ENCODE measurements at regions not wholly inside any gene's neighbourhood (a gene's known extent, or its start where the extent isn't known, plus 50 kb on each side); places are given as distances from the start of the nearest gene placed in this dataset.

DNA sequence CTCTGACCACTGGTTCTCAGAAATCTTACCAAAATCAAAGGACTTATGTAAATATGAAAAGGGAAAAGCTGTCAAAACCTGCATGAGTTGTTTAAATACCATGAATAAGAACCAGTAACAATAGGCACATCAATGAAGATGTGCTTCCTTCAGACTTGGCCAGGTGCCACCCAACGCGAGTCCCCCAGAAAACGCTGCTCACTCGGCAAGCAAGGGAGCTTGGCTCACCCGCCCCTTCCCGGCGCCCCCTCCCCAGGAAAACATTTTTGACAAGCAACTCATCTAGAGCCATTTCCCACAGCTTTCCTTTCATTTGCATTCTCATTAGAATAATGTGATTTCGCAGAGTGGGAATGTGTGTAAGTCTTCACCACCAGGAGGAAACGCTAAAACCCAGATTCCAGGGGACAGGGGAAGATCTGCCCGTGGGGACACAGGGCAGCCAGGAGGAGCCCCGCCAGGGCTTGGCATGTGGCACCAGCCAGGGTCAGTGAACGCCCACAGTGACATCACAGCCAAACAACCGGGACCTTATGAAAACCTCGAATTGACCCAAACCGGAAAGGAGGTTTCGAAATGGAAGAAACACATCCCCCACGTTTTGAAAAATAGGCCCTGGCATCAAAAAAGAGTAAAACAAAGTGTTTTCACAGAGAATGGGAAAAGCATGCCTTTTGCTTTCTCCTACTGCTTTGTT, 366.2 kb upstream of the TSHZ3 start:
- Histone ChIP-seq H3K36me3 (ENCODE audit: control insufficient read depth in 1 of 2, insufficient read depth in 2 of 2, low read length in 2 of 2) (no peaks in the 10 kb centered on the region), H3K4me3 (ENCODE audit: low read depth in 1 of 2, low read length in 2 of 2) (no peak overlapping the region), H3K27ac (ENCODE audit: low read depth, low read length) (no peak overlapping the region), H3K9ac (ENCODE audit: low read depth in 1 of 2, low read length in 2 of 2) (no peak overlapping the region), H3K9me3 (ENCODE audit: control insufficient read depth in 1 of 2, low read length in 2 of 2) (peaks cover 0 to 4% of the 10 kb centered on the region in 2 donors), H3K4me1 (ENCODE audit: control insufficient read depth in 1 of 2, insufficient read depth in 2 of 2, low read length in 2 of 2) (no peaks in the 10 kb centered on the region), H3K27me3 (ENCODE audit: control insufficient read depth in 1 of 2, insufficient read depth in 2 of 2, low read length in 2 of 2) (no peaks in the 10 kb centered on the region)

DNA sequence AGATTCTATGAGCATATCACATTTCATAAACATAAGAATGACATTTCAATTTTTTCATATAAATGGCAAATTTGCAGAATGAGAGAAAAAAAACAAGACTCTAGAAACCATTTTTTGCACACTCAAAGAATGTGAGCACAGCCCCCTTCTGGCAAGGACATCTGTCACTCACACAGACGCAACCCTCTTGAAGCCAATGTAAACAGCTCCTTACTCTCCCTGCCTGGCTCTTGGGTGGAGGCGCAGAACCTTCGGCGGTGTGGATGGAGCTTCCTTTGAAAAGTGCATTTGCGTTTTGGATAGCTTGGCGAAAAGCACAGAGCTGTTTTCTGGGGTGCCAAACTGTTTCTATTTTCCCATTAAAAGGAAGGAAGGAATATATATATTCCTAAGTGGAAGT, 367.6 kb upstream of the TSHZ3 start:
- H3K9ac ChIP-seq (ENCODE audit: low read depth in 1 of 2, low read length in 2 of 2), result no peak overlapping the region
- no peaks in the 10 kb centered on the region for H3K36me3 ChIP-seq (ENCODE audit: control insufficient read depth in 1 of 2, insufficient read depth in 2 of 2, low read length in 2 of 2)
- no peak overlapping the region for H3K4me3 ChIP-seq (ENCODE audit: low read depth in 1 of 2, low read length in 2 of 2)
- no peaks in the 10 kb centered on the region for H3K4me1 ChIP-seq (ENCODE audit: control insufficient read depth in 1 of 2, insufficient read depth in 2 of 2, low read length in 2 of 2)
- no peak overlapping the region for H3K27ac ChIP-seq (ENCODE audit: low read depth, low read length)
- peaks cover 0 to 3% of the 10 kb centered on the region in 2 donors for H3K9me3 ChIP-seq (ENCODE audit: control insufficient read depth in 1 of 2, low read length in 2 of 2)
- no peaks in the 10 kb centered on the region for H3K27me3 ChIP-seq (ENCODE audit: control insufficient read depth in 1 of 2, insufficient read depth in 2 of 2, low read length in 2 of 2)

GRCh38 chr19:31717269-31717923, 368.2 kb upstream of the TSHZ3 start:
- Histone ChIP-seq H3K27me3 (ENCODE audit: control insufficient read depth in 1 of 2, insufficient read depth in 2 of 2, low read length in 2 of 2) (no peaks in the 10 kb centered on the region), H3K4me3 (ENCODE audit: low read depth in 1 of 2, low read length in 2 of 2) (no peak overlapping the region), H3K9me3 (ENCODE audit: control insufficient read depth in 1 of 2, low read length in 2 of 2) (no peaks in the 10 kb centered on the region), H3K9ac (ENCODE audit: low read depth in 1 of 2, low read length in 2 of 2) (no peak overlapping the region), H3K27ac (ENCODE audit: low read depth, low read length) (no peak overlapping the region), H3K36me3 (ENCODE audit: control insufficient read depth in 1 of 2, insufficient read depth in 2 of 2, low read length in 2 of 2) (no peaks in the 10 kb centered on the region), H3K4me1 (ENCODE audit: control insufficient read depth in 1 of 2, insufficient read depth in 2 of 2, low read length in 2 of 2) (no peaks in the 10 kb centered on the region)

DNA sequence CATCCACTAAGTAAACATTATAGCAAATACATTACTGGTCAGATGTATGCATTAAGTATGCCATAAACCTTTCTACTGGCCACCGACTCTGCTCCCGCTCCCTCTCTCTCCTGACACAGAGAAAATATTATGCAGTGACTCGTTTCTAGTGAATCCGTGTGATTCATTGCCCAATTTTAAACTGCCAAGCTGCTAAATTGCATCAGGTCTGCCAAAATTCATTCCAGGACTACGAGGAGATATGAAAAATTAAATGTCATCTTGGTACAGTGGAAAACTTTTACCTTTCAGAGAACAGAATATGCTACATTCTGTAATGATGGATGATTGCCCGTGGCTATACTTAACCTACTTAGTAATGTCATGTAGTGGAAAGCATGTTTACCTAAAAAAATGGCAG, 368.8 kb upstream of the TSHZ3 start:
- Histone ChIP-seq H3K36me3 (ENCODE audit: control insufficient read depth in 1 of 2, insufficient read depth in 2 of 2, low read length in 2 of 2) (no peaks in the 10 kb centered on the region), H3K27ac (ENCODE audit: low read depth, low read length) (no peak overlapping the region), H3K4me1 (ENCODE audit: control insufficient read depth in 1 of 2, insufficient read depth in 2 of 2, low read length in 2 of 2) (no peaks in the 10 kb centered on the region), H3K4me3 (ENCODE audit: low read depth in 1 of 2, low read length in 2 of 2) (no peak overlapping the region), H3K9ac (ENCODE audit: low read depth in 1 of 2, low read length in 2 of 2) (no peak overlapping the region), H3K27me3 (ENCODE audit: control insufficient read depth in 1 of 2, insufficient read depth in 2 of 2, low read length in 2 of 2) (no peaks in the 10 kb centered on the region), H3K9me3 (ENCODE audit: control insufficient read depth in 1 of 2, low read length in 2 of 2) (no peaks in the 10 kb centered on the region)

DNA sequence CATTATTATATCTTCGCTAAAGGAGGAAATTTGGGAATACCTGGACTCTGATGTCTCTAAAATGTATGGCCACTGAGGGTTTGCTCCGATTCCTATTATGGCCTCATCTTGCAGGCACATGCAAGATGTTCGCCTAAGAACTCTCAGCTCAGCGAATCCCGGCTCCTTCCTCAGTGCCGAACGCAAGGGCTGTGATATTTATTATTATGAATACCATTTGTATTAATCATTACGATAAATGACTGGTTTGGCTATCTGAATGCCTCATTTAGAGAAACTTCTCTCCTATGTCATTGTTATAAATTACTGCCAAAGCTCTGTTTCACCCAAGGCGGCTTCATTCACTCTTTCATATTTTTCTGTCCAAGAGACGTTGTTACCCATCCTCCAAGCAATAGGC, 369.7 kb upstream of the TSHZ3 start:
- Histone ChIP-seq H3K36me3 (ENCODE audit: control insufficient read depth in 1 of 2, insufficient read depth in 2 of 2, low read length in 2 of 2) (no peaks in the 10 kb centered on the region), H3K27me3 (ENCODE audit: control insufficient read depth in 1 of 2, insufficient read depth in 2 of 2, low read length in 2 of 2) (no peaks in the 10 kb centered on the region), H3K9me3 (ENCODE audit: control insufficient read depth in 1 of 2, low read length in 2 of 2) (no peaks in the 10 kb centered on the region), H3K4me1 (ENCODE audit: control insufficient read depth in 1 of 2, insufficient read depth in 2 of 2, low read length in 2 of 2) (no peaks in the 10 kb centered on the region), H3K9ac (ENCODE audit: low read depth in 1 of 2, low read length in 2 of 2) (no peak overlapping the region), H3K4me3 (ENCODE audit: low read depth in 1 of 2, low read length in 2 of 2) (no peak overlapping the region), H3K27ac (ENCODE audit: low read depth, low read length) (no peak overlapping the region)

- Histone ChIP-seq H3K36me3 (ENCODE audit: control insufficient read depth in 1 of 2, insufficient read depth in 2 of 2, low read length in 2 of 2) (no peaks in the 10 kb centered on the region), H3K9ac (ENCODE audit: low read depth in 1 of 2, low read length in 2 of 2) (no peak overlapping the region), H3K27ac (ENCODE audit: low read depth, low read length) (no peak overlapping the region), H3K4me1 (ENCODE audit: control insufficient read depth in 1 of 2, insufficient read depth in 2 of 2, low read length in 2 of 2) (no peaks in the 10 kb centered on the region), H3K4me3 (ENCODE audit: low read depth in 1 of 2, low read length in 2 of 2) (no peak overlapping the region), H3K9me3 (ENCODE audit: control insufficient read depth in 1 of 2, low read length in 2 of 2) (no peaks in the 10 kb centered on the region), H3K27me3 (ENCODE audit: control insufficient read depth in 1 of 2, insufficient read depth in 2 of 2, low read length in 2 of 2) (no peaks in the 10 kb centered on the region)
Observed at GRCh38 chr19:31723101-31723500, 373.9 kb upstream of the TSHZ3 start.

GRCh38 chr19:31725051-31725450, 375.8 kb upstream of the TSHZ3 start:
- H3K4me3 ChIP-seq (ENCODE audit: low read depth in 1 of 2, low read length in 2 of 2), result no peak overlapping the region
- H3K9me3 ChIP-seq (ENCODE audit: control insufficient read depth in 1 of 2, low read length in 2 of 2), result no peaks in the 10 kb centered on the region
- H3K36me3 ChIP-seq (ENCODE audit: control insufficient read depth in 1 of 2, insufficient read depth in 2 of 2, low read length in 2 of 2), result no peaks in the 10 kb centered on the region
- H3K27me3 ChIP-seq (ENCODE audit: control insufficient read depth in 1 of 2, insufficient read depth in 2 of 2, low read length in 2 of 2), result no peaks in the 10 kb centered on the region
- no peak overlapping the region for H3K27ac ChIP-seq (ENCODE audit: low read depth, low read length)
- no peaks in the 10 kb centered on the region for H3K4me1 ChIP-seq (ENCODE audit: control insufficient read depth in 1 of 2, insufficient read depth in 2 of 2, low read length in 2 of 2)
- H3K9ac ChIP-seq (ENCODE audit: low read depth in 1 of 2, low read length in 2 of 2), result no peak overlapping the region

GRCh38 chr19:31727536-31727935, 378.3 kb upstream of the TSHZ3 start:
- H3K4me1 ChIP-seq (ENCODE audit: control insufficient read depth in 1 of 2, insufficient read depth in 2 of 2, low read length in 2 of 2), result no peaks in the 10 kb centered on the region
- no peak overlapping the region for H3K27ac ChIP-seq (ENCODE audit: low read depth, low read length)
- no peaks in the 10 kb centered on the region for H3K27me3 ChIP-seq (ENCODE audit: control insufficient read depth in 1 of 2, insufficient read depth in 2 of 2, low read length in 2 of 2)
- H3K9me3 ChIP-seq (ENCODE audit: control insufficient read depth in 1 of 2, low read length in 2 of 2), result no peaks in the 10 kb centered on the region
- H3K36me3 ChIP-seq (ENCODE audit: control insufficient read depth in 1 of 2, insufficient read depth in 2 of 2, low read length in 2 of 2), result no peaks in the 10 kb centered on the region
- no peak overlapping the region for H3K4me3 ChIP-seq (ENCODE audit: low read depth in 1 of 2, low read length in 2 of 2)
- H3K9ac ChIP-seq (ENCODE audit: low read depth in 1 of 2, low read length in 2 of 2), result no peak overlapping the region

DNA sequence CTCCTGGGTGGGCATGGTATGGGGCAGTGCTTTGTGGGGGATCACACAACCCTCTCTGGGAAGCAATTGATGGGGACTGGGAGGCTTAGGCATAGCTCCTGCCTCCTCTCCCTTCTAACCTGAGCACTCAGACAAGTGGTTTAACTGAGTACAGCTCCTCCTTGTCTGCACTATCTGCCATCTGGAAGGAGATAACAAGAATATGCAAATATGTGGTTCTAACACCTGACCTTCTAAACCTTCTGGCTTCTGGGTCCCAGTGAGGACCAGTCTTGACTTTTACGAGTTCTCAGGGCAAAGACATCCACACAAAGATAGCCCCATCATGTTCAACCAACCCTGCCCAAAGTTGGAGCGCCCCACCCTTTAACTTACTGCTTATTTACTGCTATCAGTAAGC, 381.0 kb upstream of the TSHZ3 start:
- H3K27me3 ChIP-seq (ENCODE audit: control insufficient read depth in 1 of 2, insufficient read depth in 2 of 2, low read length in 2 of 2), result no peaks in the 10 kb centered on the region
- H3K4me1 ChIP-seq (ENCODE audit: control insufficient read depth in 1 of 2, insufficient read depth in 2 of 2, low read length in 2 of 2), result no peaks in the 10 kb centered on the region
- H3K9ac ChIP-seq (ENCODE audit: low read depth in 1 of 2, low read length in 2 of 2), result no peak overlapping the region
- no peak overlapping the region for H3K27ac ChIP-seq (ENCODE audit: low read depth, low read length)
- H3K4me3 ChIP-seq (ENCODE audit: low read depth in 1 of 2, low read length in 2 of 2), result no peak overlapping the region
- H3K36me3 ChIP-seq (ENCODE audit: control insufficient read depth in 1 of 2, insufficient read depth in 2 of 2, low read length in 2 of 2), result no peaks in the 10 kb centered on the region
- no peaks in the 10 kb centered on the region for H3K9me3 ChIP-seq (ENCODE audit: control insufficient read depth in 1 of 2, low read length in 2 of 2)

GRCh38 chr19:31733591-31733990, 384.4 kb upstream of the TSHZ3 start:
- H3K9me3 ChIP-seq (ENCODE audit: control insufficient read depth in 1 of 2, low read length in 2 of 2), result no peaks in the 10 kb centered on the region

More at GRCh38 chr19:31733591-31733990, 384.4 kb upstream of the TSHZ3 start:
- Histone ChIP-seq H3K9ac (ENCODE audit: low read depth in 1 of 2, low read length in 2 of 2) (no peak overlapping the region), H3K27me3 (ENCODE audit: control insufficient read depth in 1 of 2, insufficient read depth in 2 of 2, low read length in 2 of 2) (no peaks in the 10 kb centered on the region), H3K36me3 (ENCODE audit: control insufficient read depth in 1 of 2, insufficient read depth in 2 of 2, low read length in 2 of 2) (no peaks in the 10 kb centered on the region), H3K27ac (ENCODE audit: low read depth, low read length) (no peak overlapping the region), H3K4me1 (ENCODE audit: control insufficient read depth in 1 of 2, insufficient read depth in 2 of 2, low read length in 2 of 2) (no peaks in the 10 kb centered on the region), H3K4me3 (ENCODE audit: low read depth in 1 of 2, low read length in 2 of 2) (no peak overlapping the region)

All from duodenal mucosa (tissue), 2 donors.